ENCODE measurements at regions not wholly inside any gene's neighbourhood (a gene's known extent, or its start where the extent isn't known, plus 50 kb on each side); places are given as distances from the start of the nearest gene placed in this dataset.

- no peak for DNase-seq (ENCODE audit: extremely low read depth in 1 of 4, low spot score in 3 of 4)
- FAIRE-seq = no peak
- Histone ChIP-seq H3K4me3 (no peak overlapping the region), H3K4me1 (replicated peaks in 1 of 2; ENCODE audit: control insufficient read depth in 2 of 2, insufficient read depth in 2 of 2, low read length in 2 of 2) (no peaks in the 10 kb centered on the region), H3K27me3 (ENCODE audit: control insufficient read depth in 2 of 2, insufficient read depth in 2 of 2, low read length in 2 of 2) (no peaks in the 10 kb centered on the region), H3K36me3 (ENCODE audit: control insufficient read depth, insufficient read depth, low read length) (no peaks in the 10 kb centered on the region), H3K27ac (ENCODE audit: extremely low read depth, low read depth, low read length) (no peak overlapping the region), H3K79me2 (ENCODE audit: control insufficient read depth, insufficient read depth, low read length) (no peaks in the 10 kb centered on the region), H3K9me1 (ENCODE audit: control insufficient read depth, insufficient read depth, low read length) (no peaks in the 10 kb centered on the region), H2AFZ (ENCODE audit: low read depth, low read length) (no peak overlapping the region), H3K4me2 (ENCODE audit: insufficient read depth, low read length) (no peak overlapping the region), H3K9ac (ENCODE audit: insufficient read depth in 1 of 2, low read depth in 2 of 2, low read length in 2 of 2) (no peak overlapping the region), H4K20me1 (replicated peaks; ENCODE audit: control insufficient read depth, insufficient read depth, low read length) (no peaks in the 10 kb centered on the region), H3K9me3 (replicated peaks; ENCODE audit: control insufficient read depth, insufficient read depth, low read depth, low read length) (peaks cover 9% of the 10 kb centered on the region; the same call in 1 of the 2 replicates)
- no TSS peak for BruUV-seq (replicated peaks)
- intact Hi-C loops (cut with micrococcal nuclease) = no loop called here
- CTCF ChIA-PET (ENCODE audit: low intra/inter-chr PET ratio) = no interaction called here
- WGBS (ENCODE audit: insufficient coverage, low coverage, missing lambda C conversion rate) = 6% methylated on average over 9 of the region's 9 CpGs
- ATAC-seq = no peak
- in situ Hi-C loops (cut with MboI) = no loop called here
- POLR2A ChIA-PET = no interaction called here
- TF ChIP-seq USF2 (CRISPR knock-in tag; IDR thresholded peaks at IDR 0.05) = no peak
- no peak for TF ChIP-seq SFPQ (IDR thresholded peaks at IDR 0.05; ENCODE audit: low read depth, low read length)
- no peak for TF ChIP-seq ZBTB7A (IDR thresholded peaks at IDR 0.05; ENCODE audit: borderline replicate concordance, control insufficient read depth, low read depth, low read length)
- TF ChIP-seq MCM3 (IDR thresholded peaks at IDR 0.05) = no peak
- TF ChIP-seq NFYB (IDR thresholded peaks at IDR 0.05; ENCODE audit: extremely low read depth, insufficient read length) = no peak
- no peak for TF ChIP-seq CBX5 (IDR thresholded peaks at IDR 0.05; ENCODE audit: borderline replicate concordance, low read depth)
- TF ChIP-seq ZNF398 (CRISPR knock-in tag; IDR thresholded peaks at IDR 0.05) = no peak
- no peak for TF ChIP-seq ZNF224 (CRISPR knock-in tag; IDR thresholded peaks at IDR 0.05)
- TF ChIP-seq, protein P1, sequence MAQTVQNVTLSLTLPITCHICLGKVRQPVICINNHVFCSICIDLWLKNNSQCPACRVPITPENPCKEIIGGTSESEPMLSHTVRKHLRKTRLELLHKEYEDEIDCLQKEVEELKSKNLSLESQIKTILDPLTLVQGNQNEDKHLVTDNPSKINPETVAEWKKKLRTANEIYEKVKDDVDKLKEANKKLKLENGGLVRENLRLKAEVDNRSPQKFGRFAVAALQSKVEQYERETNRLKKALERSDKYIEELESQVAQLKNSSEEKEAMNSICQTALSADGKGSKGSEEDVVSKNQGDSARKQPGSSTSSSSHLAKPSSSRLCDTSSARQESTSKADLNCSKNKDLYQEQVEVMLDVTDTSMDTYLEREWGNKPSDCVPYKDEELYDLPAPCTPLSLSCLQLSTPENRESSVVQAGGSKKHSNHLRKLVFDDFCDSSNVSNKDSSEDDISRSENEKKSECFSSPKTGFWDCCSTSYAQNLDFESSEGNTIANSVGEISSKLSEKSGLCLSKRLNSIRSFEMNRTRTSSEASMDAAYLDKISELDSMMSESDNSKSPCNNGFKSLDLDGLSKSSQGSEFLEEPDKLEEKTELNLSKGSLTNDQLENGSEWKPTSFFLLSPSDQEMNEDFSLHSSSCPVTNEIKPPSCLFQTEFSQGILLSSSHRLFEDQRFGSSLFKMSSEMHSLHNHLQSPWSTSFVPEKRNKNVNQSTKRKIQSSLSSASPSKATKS (CRISPR knock-in tag; IDR thresholded peaks at IDR 0.05) = no peak
- no peak for TF ChIP-seq HLTF (IDR thresholded peaks at IDR 0.05)
- no peak for TF ChIP-seq CCNT2 (IDR thresholded peaks at IDR 0.05; ENCODE audit: borderline replicate concordance, extremely low read depth, insufficient read length, low read depth, low read length)
- no peak for TF ChIP-seq ZNF311 (CRISPR knock-in tag; IDR thresholded peaks at IDR 0.05)
- no peak for TF ChIP-seq TEAD1 (CRISPR knock-in tag; IDR thresholded peaks at IDR 0.05)
- TF ChIP-seq ZNF274 (IDR thresholded peaks at IDR 0.05; ENCODE audit: borderline replicate concordance, low read depth, low read length) = no peak
- TF ChIP-seq IRF2 (CRISPR knock-in tag; IDR thresholded peaks at IDR 0.05) = no peak
- TF ChIP-seq HNRNPH1 (optimal IDR thresholded peaks at IDR 0.05; ENCODE audit: low read depth, low read length) = no peak
Observed at GRCh38 chr2:14745288-14746076, 113.0 kb downstream of the LRATD1 start.

All from K562 (cell line).